ENCODE measurements at regions not wholly inside any gene's neighbourhood (a gene's known extent, or its start where the extent isn't known, plus 50 kb on each side); places are given as distances from the start of the nearest gene placed in this dataset.

DNA sequence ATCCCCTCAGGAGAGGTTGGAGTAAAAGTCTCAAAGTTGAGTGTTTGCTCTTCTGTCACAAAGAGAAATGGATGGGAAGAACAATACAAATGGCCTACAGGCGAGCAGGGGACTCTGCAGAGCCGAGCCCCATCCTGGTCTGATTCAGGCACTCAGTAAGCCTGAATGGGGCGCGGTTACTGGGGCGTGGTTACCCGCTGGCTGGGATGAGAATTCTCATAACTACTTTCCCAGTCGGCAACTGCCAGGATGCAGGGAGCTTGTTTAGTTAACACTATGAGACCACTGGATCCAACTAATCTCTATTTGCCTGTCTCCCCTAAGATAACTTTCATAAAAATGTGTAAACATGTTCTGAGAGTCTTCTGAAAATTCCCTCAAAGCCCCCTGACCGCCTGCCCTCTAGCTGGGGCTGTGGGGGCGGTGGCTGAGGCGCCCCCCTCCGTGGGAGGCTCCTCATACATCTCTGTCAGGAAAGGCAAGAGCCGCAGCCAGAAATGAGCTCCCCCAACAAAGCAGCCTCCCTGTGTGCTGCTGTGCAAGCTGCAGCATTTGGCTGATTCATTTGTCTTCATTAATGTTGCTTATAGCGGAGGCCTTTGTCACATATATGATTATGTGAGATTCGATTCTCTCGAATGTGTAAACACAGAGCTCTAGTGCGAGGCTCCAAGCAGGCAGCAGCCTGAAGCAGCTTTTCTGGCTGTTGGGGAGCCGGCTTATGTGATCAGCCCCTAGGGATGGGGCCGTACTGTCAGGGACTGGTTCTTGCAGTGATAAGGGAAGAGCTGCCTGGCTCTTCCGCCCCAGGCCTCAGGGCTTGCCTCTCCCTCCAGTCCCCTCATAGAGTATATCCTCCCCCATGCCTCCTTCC, 126.1 kb upstream of the ARHGAP5 start:
- H3K27ac ChIP-seq (ENCODE audit: low read length), result no peak overlapping the region

DNA sequence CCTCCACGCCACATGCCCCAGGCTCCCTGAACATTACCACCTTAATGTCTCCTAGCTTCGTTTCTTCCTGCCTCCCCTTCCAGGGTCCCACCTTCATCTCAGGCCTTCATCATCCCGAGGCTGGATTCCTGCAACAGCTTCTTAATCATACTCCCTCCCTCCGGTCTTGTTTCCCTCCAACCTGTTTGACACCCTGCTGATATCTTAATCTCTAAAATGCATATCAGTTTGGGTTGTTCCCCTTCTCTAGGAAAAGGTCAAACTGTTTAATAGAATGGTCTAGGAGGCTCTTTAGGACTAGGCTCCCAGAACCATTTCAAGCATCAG, 125.5 kb upstream of the ARHGAP5 start:
- no peak overlapping the region for H3K4me3 ChIP-seq (ENCODE audit: low read length)
- H3K4me2 ChIP-seq (ENCODE audit: low read length), result no peak overlapping the region
- no peak for TF ChIP-seq EZH2phosphoT487 (IDR thresholded peaks at IDR 0.05; ENCODE audit: low read depth)
- TF ChIP-seq, protein P1, sequence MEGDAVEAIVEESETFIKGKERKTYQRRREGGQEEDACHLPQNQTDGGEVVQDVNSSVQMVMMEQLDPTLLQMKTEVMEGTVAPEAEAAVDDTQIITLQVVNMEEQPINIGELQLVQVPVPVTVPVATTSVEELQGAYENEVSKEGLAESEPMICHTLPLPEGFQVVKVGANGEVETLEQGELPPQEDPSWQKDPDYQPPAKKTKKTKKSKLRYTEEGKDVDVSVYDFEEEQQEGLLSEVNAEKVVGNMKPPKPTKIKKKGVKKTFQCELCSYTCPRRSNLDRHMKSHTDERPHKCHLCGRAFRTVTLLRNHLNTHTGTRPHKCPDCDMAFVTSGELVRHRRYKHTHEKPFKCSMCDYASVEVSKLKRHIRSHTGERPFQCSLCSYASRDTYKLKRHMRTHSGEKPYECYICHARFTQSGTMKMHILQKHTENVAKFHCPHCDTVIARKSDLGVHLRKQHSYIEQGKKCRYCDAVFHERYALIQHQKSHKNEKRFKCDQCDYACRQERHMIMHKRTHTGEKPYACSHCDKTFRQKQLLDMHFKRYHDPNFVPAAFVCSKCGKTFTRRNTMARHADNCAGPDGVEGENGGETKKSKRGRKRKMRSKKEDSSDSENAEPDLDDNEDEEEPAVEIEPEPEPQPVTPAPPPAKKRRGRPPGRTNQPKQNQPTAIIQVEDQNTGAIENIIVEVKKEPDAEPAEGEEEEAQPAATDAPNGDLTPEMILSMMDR (IDR thresholded peaks at IDR 0.05; ENCODE audit: low read depth, low read length), result no peak
- no peak overlapping the region for H3K9ac ChIP-seq (ENCODE audit: low read length)
- H2AFZ ChIP-seq (ENCODE audit: low read depth, low read length), result no peak overlapping the region
- no peaks in the 10 kb centered on the region for H3K79me2 ChIP-seq (ENCODE audit: low read length)
- H3K27ac ChIP-seq (ENCODE audit: low read length), result no peak overlapping the region
- no peaks in the 10 kb centered on the region; the same call in 1 of the 2 replicates for H3K4me1 ChIP-seq (ENCODE audit: low read length)
- no peaks in the 10 kb centered on the region for H4K20me1 ChIP-seq (ENCODE audit: insufficient read depth, low read length)
- no peaks in the 10 kb centered on the region for H3K9me3 ChIP-seq (ENCODE audit: insufficient read depth, low read length)
- no peaks in the 10 kb centered on the region for H3K27me3 ChIP-seq (ENCODE audit: low read depth, low read length)
- H3K36me3 ChIP-seq (replicated peaks; ENCODE audit: low read depth, low read length), result no peaks in the 10 kb centered on the region

More for the DNA sequence above, 126.1 kb upstream of the ARHGAP5 start:
- no peaks in the 10 kb centered on the region for H4K20me1 ChIP-seq (ENCODE audit: insufficient read depth, low read length)
- TF ChIP-seq, protein P1 (IDR thresholded peaks at IDR 0.05; ENCODE audit: low read depth, low read length), result no peak
- TF ChIP-seq EZH2phosphoT487 (IDR thresholded peaks at IDR 0.05; ENCODE audit: low read depth), result no peak
- H3K9me3 ChIP-seq (ENCODE audit: insufficient read depth, low read length), result no peaks in the 10 kb centered on the region
- no peak overlapping the region for H3K4me2 ChIP-seq (ENCODE audit: low read length)
- no peak overlapping the region for H3K9ac ChIP-seq (ENCODE audit: low read length)
- no peaks in the 10 kb centered on the region; the same call in 1 of the 2 replicates for H3K4me1 ChIP-seq (ENCODE audit: low read length)
- no peaks in the 10 kb centered on the region for H3K27me3 ChIP-seq (ENCODE audit: low read depth, low read length)
- no peaks in the 10 kb centered on the region for H3K79me2 ChIP-seq (ENCODE audit: low read length)
- H3K36me3 ChIP-seq (replicated peaks; ENCODE audit: low read depth, low read length), result no peaks in the 10 kb centered on the region
- H2AFZ ChIP-seq (ENCODE audit: low read depth, low read length), result no peak overlapping the region
- H3K4me3 ChIP-seq (ENCODE audit: low read length), result no peak overlapping the region

GRCh38 chr14:31952573-31952972, 124.5 kb upstream of the ARHGAP5 start:
- no peaks in the 10 kb centered on the region for H3K79me2 ChIP-seq (ENCODE audit: low read length)
- H3K27ac ChIP-seq (ENCODE audit: low read length), result no peak overlapping the region
- H3K4me2 ChIP-seq (ENCODE audit: low read length), result no peak overlapping the region
- H4K20me1 ChIP-seq (ENCODE audit: insufficient read depth, low read length), result no peaks in the 10 kb centered on the region
- TF ChIP-seq EZH2phosphoT487 (IDR thresholded peaks at IDR 0.05; ENCODE audit: low read depth), result no peak
- TF ChIP-seq, protein P1 (IDR thresholded peaks at IDR 0.05; ENCODE audit: low read depth, low read length), result no peak
- H3K9ac ChIP-seq (ENCODE audit: low read length), result no peak overlapping the region
- H3K9me3 ChIP-seq (ENCODE audit: insufficient read depth, low read length), result no peaks in the 10 kb centered on the region
- no peaks in the 10 kb centered on the region for H3K36me3 ChIP-seq (replicated peaks; ENCODE audit: low read depth, low read length)
- H3K4me3 ChIP-seq (ENCODE audit: low read length), result no peak overlapping the region
- H2AFZ ChIP-seq (ENCODE audit: low read depth, low read length), result no peak overlapping the region
- H3K4me1 ChIP-seq (ENCODE audit: low read length), result no peaks in the 10 kb centered on the region; the same call in 1 of the 2 replicates
- H3K27me3 ChIP-seq (ENCODE audit: low read depth, low read length), result no peaks in the 10 kb centered on the region

- Histone ChIP-seq H3K27me3 (ENCODE audit: low read depth, low read length) (no peaks in the 10 kb centered on the region), H3K79me2 (ENCODE audit: low read length) (no peaks in the 10 kb centered on the region), H3K4me2 (ENCODE audit: low read length) (no peak overlapping the region), H3K36me3 (replicated peaks; ENCODE audit: low read depth, low read length) (no peaks in the 10 kb centered on the region), H3K27ac (ENCODE audit: low read length) (no peak overlapping the region), H4K20me1 (ENCODE audit: insufficient read depth, low read length) (no peaks in the 10 kb centered on the region), H3K9me3 (ENCODE audit: insufficient read depth, low read length) (no peaks in the 10 kb centered on the region), H3K4me1 (ENCODE audit: low read length) (no peaks in the 10 kb centered on the region), H2AFZ (ENCODE audit: low read depth, low read length) (no peak overlapping the region), H3K4me3 (ENCODE audit: low read length) (no peak overlapping the region), H3K9ac (ENCODE audit: low read length) (no peak overlapping the region)
- TF ChIP-seq, protein P1 (IDR thresholded peaks at IDR 0.05; ENCODE audit: low read depth, low read length), result no peak
- no peak for TF ChIP-seq EZH2phosphoT487 (IDR thresholded peaks at IDR 0.05; ENCODE audit: low read depth)
These were observed 123.9 kb upstream of the ARHGAP5 start for GRCh38 chr14:31953210-31953609.

All from OCI-LY3 (cell line).